Neural crest cell (in vitro differentiated cells): ENCODE measurements at regions not wholly inside any gene's neighbourhood (a gene's known extent, or its start where the extent isn't known, plus 50 kb on each side); places are given as distances from the start of the nearest gene placed in this dataset.

Experiments
- DNase-seq: peaks from one replicate; pipeline ENCODE4 v3.0.0; 2021; ENCODE audit warnings: low read depth, mixed read lengths, low spot score
- H3K27ac Mint-ChIP-seq: one replicate; pipeline ENCODE4 v1.8.0; 2021; ENCODE audit warnings: mild to moderate bottlenecking, mixed read lengths; ENCODE audit not compliant: unreplicated experiment
- H3K27me3 Mint-ChIP-seq: 2 replicates; pipeline ENCODE4 v1.8.0; 2021; ENCODE audit warnings: low read depth, mild to moderate bottlenecking, mixed read lengths
- H3K36me3 Mint-ChIP-seq: 2 replicates; pipeline ENCODE4 v1.8.0; 2021; ENCODE audit warnings: low read depth, mild to moderate bottlenecking, mixed read lengths
- H3K4me1 Mint-ChIP-seq: 2 replicates; pipeline ENCODE4 v1.8.0; 2021; ENCODE audit warnings: mixed read lengths
- H3K4me3 Mint-ChIP-seq: one replicate; pipeline ENCODE4 v1.8.0; 2021; ENCODE audit warnings: mild to moderate bottlenecking, mixed read lengths
- H3K9me3 Mint-ChIP-seq: 2 replicates; pipeline ENCODE4 v1.8.0; 2021; ENCODE audit warnings: mixed read lengths
- TF ChIP-seq, protein P1 (sequence below): fragments of 200-600 bp; sonication (generic); conservative IDR thresholded peaks from 2 replicates; pipeline ENCODE4 v1.5.0; 2021; ENCODE audit warnings: antibody characterized with exemption, mild to moderate bottlenecking

DNA sequence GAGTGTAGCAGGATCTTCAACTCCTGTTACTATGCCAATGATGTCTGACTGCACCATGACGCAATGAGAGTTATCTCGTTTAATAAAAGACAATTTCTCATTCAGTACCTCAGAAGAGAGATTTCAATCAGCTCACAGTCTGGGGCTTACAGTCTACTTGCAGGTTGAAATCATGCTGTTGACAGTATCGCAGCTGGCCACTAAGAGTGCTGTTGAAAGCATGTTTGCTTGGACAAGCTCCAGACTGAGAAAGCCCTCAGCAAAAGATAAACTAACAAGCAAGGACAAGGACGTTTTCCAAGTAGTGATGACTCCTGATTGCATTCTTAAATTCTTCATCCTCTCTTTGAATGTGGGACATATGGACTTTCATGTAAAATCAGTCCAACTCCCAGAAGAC lies 145.2 kb upstream of the SYT4 start:
- H3K36me3 Mint-ChIP-seq: no peaks in the 10 kb centered on the region
- no peaks in the 10 kb centered on the region for H3K4me1 Mint-ChIP-seq
- no peak overlapping the region for H3K4me3 Mint-ChIP-seq
- no peak for DNase-seq
- TF ChIP-seq, protein P1, sequence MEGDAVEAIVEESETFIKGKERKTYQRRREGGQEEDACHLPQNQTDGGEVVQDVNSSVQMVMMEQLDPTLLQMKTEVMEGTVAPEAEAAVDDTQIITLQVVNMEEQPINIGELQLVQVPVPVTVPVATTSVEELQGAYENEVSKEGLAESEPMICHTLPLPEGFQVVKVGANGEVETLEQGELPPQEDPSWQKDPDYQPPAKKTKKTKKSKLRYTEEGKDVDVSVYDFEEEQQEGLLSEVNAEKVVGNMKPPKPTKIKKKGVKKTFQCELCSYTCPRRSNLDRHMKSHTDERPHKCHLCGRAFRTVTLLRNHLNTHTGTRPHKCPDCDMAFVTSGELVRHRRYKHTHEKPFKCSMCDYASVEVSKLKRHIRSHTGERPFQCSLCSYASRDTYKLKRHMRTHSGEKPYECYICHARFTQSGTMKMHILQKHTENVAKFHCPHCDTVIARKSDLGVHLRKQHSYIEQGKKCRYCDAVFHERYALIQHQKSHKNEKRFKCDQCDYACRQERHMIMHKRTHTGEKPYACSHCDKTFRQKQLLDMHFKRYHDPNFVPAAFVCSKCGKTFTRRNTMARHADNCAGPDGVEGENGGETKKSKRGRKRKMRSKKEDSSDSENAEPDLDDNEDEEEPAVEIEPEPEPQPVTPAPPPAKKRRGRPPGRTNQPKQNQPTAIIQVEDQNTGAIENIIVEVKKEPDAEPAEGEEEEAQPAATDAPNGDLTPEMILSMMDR: peak; percentile 47
- peaks cover 4% of the 10 kb centered on the region for H3K9me3 Mint-ChIP-seq
- H3K27me3 Mint-ChIP-seq: no peaks in the 10 kb centered on the region
- no peak overlapping the region for H3K27ac Mint-ChIP-seq

DNA sequence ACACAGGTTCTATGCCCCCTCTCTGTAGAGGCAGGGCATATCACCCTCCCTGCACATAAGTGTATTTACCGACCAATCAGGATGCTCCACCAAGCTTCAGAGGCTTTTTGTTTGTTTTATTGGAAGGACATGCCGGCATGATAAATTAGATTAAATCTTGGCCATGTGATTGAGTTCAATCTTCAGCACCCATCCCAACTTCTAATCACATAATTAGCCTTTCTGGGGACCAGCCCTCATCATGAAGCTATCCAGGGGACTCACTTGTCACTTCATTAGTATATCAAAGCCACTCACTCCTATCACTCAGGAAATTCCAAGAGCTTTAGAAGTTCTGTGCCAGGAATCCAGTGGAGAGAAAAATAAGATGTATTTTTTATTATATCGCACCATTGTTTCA lies 158.6 kb upstream of the SYT4 start:
- Mint-ChIP-seq H3K4me3 (no peak overlapping the region), H3K4me1 (no peaks in the 10 kb centered on the region), H3K36me3 (no peaks in the 10 kb centered on the region), H3K27ac (no peak overlapping the region), H3K9me3 (peaks cover 4% of the 10 kb centered on the region), H3K27me3 (peaks cover 4% of the 10 kb centered on the region)
- no peak for DNase-seq
- TF ChIP-seq, protein P1: no peak

DNA sequence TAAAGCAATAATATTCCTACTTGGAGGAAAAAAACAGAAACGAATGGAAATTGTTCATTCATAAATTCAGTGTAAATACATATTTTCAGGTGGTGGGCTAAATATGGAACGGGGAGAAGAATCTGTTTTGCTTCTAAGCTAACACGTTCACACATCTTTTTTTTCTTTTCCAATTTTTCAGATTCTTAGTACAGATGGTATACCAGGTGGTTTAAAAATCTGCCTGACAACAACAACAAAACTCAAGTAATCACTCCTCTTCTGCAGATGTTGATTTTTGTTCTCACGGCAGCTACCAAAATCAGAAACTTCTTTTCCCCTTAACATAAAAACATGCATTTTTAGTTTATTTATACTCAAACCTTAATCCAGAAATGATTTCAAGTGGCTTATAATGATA lies 164.8 kb upstream of the SYT4 start:
- Mint-ChIP-seq H3K36me3 (no peaks in the 10 kb centered on the region), H3K4me3 (no peak overlapping the region), H3K27ac (no peak overlapping the region), H3K9me3 (peaks cover 4% of the 10 kb centered on the region), H3K4me1 (no peaks in the 10 kb centered on the region), H3K27me3 (no peaks in the 10 kb centered on the region)
- TF ChIP-seq, protein P1: no peak
- no peak for DNase-seq

DNA sequence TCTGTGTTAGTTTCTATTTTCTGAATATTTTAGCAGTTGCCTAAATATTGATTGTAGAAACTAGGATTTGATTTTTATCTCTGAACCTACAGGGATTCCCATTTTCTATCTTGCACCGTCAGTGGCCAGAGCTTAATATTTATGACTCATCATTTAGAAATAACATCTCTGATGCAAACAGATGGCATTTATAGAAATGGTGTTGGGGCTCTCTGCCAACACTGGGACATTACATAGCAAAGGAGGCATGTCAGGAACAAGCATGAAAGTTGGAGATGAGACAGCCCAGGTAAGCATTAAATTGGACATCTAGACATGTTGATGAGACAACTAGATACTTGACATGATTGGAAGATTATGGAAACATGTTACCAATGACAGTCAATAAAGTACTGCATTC lies 165.3 kb upstream of the SYT4 start:
- no peak for DNase-seq
- Mint-ChIP-seq H3K27ac (no peak overlapping the region), H3K9me3 (peaks cover 4% of the 10 kb centered on the region), H3K4me1 (no peaks in the 10 kb centered on the region), H3K36me3 (no peaks in the 10 kb centered on the region), H3K4me3 (no peak overlapping the region), H3K27me3 (no peaks in the 10 kb centered on the region)
- TF ChIP-seq, protein P1: no peak

DNA sequence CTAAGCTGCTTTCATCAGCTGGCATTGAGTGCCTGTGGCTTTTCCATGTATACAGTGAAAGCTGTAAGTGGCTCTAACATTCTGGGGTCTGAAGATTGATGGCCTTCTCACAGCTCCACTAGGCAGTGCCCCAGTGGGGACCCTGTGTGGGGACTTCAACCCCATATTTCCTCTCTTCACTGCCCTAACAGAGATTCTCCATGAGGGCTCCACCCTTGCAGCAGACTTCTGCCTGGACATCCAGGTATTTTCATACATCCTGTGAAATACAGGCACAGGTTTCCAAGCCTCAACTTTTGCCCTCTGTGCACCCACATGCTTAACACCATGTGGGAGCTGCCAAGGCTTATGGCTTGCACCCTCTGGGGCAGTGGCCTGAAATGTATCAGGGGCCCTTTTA lies 188.2 kb upstream of the SYT4 start:
- TF ChIP-seq, protein P1: no peak

DNA sequence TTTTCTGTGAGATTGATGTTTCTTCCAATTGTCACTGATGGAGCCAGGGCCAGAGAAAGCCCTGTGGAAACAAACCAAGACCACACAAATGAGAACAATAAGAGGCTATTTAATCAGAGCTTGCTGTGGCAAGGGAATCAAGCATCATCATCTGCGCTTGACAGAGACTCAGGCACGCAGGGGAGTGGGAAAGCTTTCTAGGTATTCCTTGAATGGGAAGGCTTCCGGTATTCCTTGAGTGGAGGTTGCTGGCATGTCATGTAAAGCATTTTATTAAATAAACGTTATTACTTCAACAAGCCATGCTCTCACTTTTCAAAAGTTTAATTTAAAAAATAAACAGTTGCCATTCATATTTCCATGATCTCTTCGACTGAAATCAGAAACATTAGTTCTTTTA lies 194.6 kb upstream of the SYT4 start:
- TF ChIP-seq, protein P1: no peak
- no peak overlapping the region for H3K27ac Mint-ChIP-seq
- H3K9me3 Mint-ChIP-seq: no peaks in the 10 kb centered on the region
- no peak for DNase-seq
- no peaks in the 10 kb centered on the region for H3K36me3 Mint-ChIP-seq
- no peak overlapping the region for H3K4me3 Mint-ChIP-seq
- no peaks in the 10 kb centered on the region for H3K4me1 Mint-ChIP-seq
- H3K27me3 Mint-ChIP-seq: no peaks in the 10 kb centered on the region

More for the DNA sequence above, 188.2 kb upstream of the SYT4 start:
- Mint-ChIP-seq H3K9me3 (peaks cover 14% of the 10 kb centered on the region), H3K4me1 (no peaks in the 10 kb centered on the region), H3K4me3 (no peak overlapping the region), H3K36me3 (peaks cover 10% of the 10 kb centered on the region), H3K27ac (no peak overlapping the region), H3K27me3 (no peaks in the 10 kb centered on the region)
- DNase-seq: no peak
